Prostate gland (tissue), 2 donors: ENCODE measurements at regions not wholly inside any gene's neighbourhood (a gene's known extent, or its start where the extent isn't known, plus 50 kb on each side); places are given as distances from the start of the nearest gene placed in this dataset.
"Not testable (repeated sequence)": the region's sequence is repeated elsewhere in the genome, so short reads cannot be mapped to it uniquely, and the experiment has no call there.

Source experiments
- DNase-seq: peaks from one replicate; pipeline ENCODE4 v3.0.0-alpha.2; 2019; ENCODE audit warnings: low spot score
- H3K27ac ChIP-seq, 2 donors: fragments of 200-600 bp; sonication (generic); 2 replicates each; pipeline ENCODE4 v1.5.1; 2017 to 2019
- H3K27me3 ChIP-seq: fragments of 200-600 bp; sonication (generic); replicated peaks from 2 replicates; pipeline ENCODE4 v1.5.1; 2019; ENCODE audit not compliant: insufficient read depth
- H3K36me3 ChIP-seq, 2 donors: fragments of 200-600 bp; sonication (generic); 1 replicate in 1 of 2; 2 replicates in 1 of 2; pipeline versions ENCODE4 v1.5.1 to v1.8.1; 2017 to 2019
- H3K4me1 ChIP-seq: fragments of 200-600 bp; sonication (generic); replicated peaks from 2 replicates; pipeline ENCODE4 v1.5.1; 2019
- H3K4me3 ChIP-seq, 2 donors: fragments of 200-600 bp; sonication (generic); 2 replicates each; pipeline ENCODE4 v1.5.1; 2017 to 2019
- H3K9me3 ChIP-seq: fragments of 200-600 bp; sonication (generic); 2 replicates; pipeline ENCODE4 v1.5.1; 2017
- CTCF ChIP-seq, 4 experiments: fragments of 200-600 bp in 2 of 4; fragments of 450-650 bp in 2 of 4; sonication (generic) in 2 of 4; IDR thresholded peaks; 1 replicate in 3 of 4; 2 replicates in 1 of 4; pipeline ENCODE4 v1.5.1; 2016 to 2019; ENCODE audit warnings: antibody characterized with exemption in 4 of 4, mild to moderate bottlenecking in 2 of 4, moderate library complexity in 2 of 4
- POLR2A ChIP-seq: fragments of 450-650 bp; IDR thresholded peaks from one replicate; pipeline ENCODE4 v1.6.1; 2016; ENCODE audit warnings: antibody characterized with exemption, mild to moderate bottlenecking
- POLR2AphosphoS5 ChIP-seq: sonication (generic); formaldehyde crosslinking; IDR thresholded peaks from one replicate; pipeline ENCODE4 v1.6.1; 2017; ENCODE audit warnings: antibody characterized with exemption
- WGBS: methylation state at CpG from one replicate; pipeline ENCODE4 v1.1.5; 2018; 5-methylcytosine and 5-hydroxymethylcytosine counted together
- intact Hi-C: fragments of 100-400 bp; cut with DNase I; formaldehyde crosslinking; loops from one replicate; pipeline ENCODE4 v1.14.2; 2022

DNA sequence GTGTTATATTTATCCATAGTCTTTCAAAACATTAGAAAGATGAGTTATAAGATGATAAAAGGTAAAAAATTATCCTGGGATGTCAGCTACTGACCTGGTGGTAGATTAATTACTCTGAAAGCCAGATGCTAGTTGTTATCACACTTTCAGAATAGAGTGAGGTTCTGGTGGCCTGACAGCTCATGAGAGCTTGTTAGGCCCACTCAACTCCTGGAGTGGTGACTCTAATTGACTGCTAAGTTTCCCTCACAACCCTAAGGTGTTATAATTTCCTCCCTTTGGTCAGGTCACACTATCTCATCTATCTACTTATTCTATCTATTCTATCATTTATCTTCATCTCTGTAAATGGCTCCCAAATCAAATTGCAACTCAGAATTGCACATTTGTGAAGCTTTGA lies 90.1 kb downstream of the ZNF648 start:
- intact Hi-C loops, result no loop called here
- no peaks in the 10 kb centered on the region for H3K4me1 ChIP-seq

GRCh38 chr1:181969902-181970301 lies 91.6 kb downstream of the ZNF648 start:
- DNase-seq, result no peak
- intact Hi-C loops, result no loop called here
- Histone ChIP-seq H3K27ac (no peak overlapping the region), H3K27me3 (no peaks in the 10 kb centered on the region), H3K4me3 (no peak overlapping the region), H3K9me3 (no peaks in the 10 kb centered on the region), H3K4me1 (no peaks in the 10 kb centered on the region), H3K36me3 (no peaks in the 10 kb centered on the region)
- 68% methylated on average over 2 of the region's 2 CpGs for WGBS
- TF ChIP-seq CTCF (IDR thresholded peaks at IDR 0.05) (no peak), POLR2AphosphoS5 (no peak), POLR2A (no peak)

More for the DNA sequence above, 90.1 kb downstream of the ZNF648 start:
- no peak overlapping the region for H3K27ac ChIP-seq
- H3K36me3 ChIP-seq, result no peaks in the 10 kb centered on the region
- TF ChIP-seq CTCF (IDR thresholded peaks at IDR 0.05) (no peak), POLR2AphosphoS5 (no peak), POLR2A (no peak)
- H3K4me3 ChIP-seq, result no peak overlapping the region
- H3K27me3 ChIP-seq, result no peaks in the 10 kb centered on the region
- DNase-seq, result no peak
- no peaks in the 10 kb centered on the region for H3K9me3 ChIP-seq

GRCh38 chr1:181954696-181955095 lies 106.8 kb downstream of the ZNF648 start:
- WGBS, result 97% methylated on average over 11 of the region's 11 CpGs
- H3K9me3 ChIP-seq, intact Hi-C loops, H3K4me3 ChIP-seq, H3K27me3 ChIP-seq, H3K27ac ChIP-seq, H3K4me1 ChIP-seq, H3K36me3 ChIP-seq, DNase-seq: not testable (repeated sequence)

- H3K4me1 ChIP-seq, H3K4me3 ChIP-seq, H3K27ac ChIP-seq, H3K36me3 ChIP-seq, DNase-seq, intact Hi-C loops, H3K27me3 ChIP-seq, H3K9me3 ChIP-seq: not testable (repeated sequence)
- WGBS, result 91% methylated on average over 7 of the region's 7 CpGs
Observed at GRCh38 chr1:181954178-181954577, 107.3 kb downstream of the ZNF648 start.

DNA sequence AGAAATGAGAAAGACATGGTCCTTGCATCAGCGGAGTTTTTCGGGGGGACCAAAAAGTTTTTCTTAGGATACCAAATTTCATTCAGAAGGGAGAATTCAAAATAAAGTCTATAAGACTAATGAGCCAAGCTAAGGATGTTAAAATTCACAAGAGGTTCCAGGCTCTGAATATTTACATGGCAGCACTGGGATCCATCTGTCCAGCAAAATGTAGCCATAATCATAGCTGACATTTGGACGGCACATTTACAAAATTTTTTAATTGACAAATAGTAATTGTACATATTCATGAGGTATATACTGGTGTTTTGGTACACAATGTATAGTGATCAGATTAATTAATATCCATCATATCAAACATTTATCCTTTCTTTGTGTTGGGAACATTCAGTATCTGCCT lies 107.9 kb downstream of the ZNF648 start:
- H3K36me3 ChIP-seq, result no peaks in the 10 kb centered on the region

More for the DNA sequence above, 107.9 kb downstream of the ZNF648 start:
- Histone ChIP-seq H3K27me3 (no peaks in the 10 kb centered on the region), H3K4me1 (no peaks in the 10 kb centered on the region), H3K27ac (no peak overlapping the region), H3K9me3 (no peaks in the 10 kb centered on the region), H3K4me3 (no peak overlapping the region)
- no peak for DNase-seq
- WGBS, result 92% methylated on average over 3 of the region's 3 CpGs
- TF ChIP-seq POLR2A (no peak), CTCF (IDR thresholded peaks at IDR 0.05) (no peak), POLR2AphosphoS5 (no peak)
- intact Hi-C loops, result no loop called here
